Hindlimb muscle (tissue), 1 donor: ENCODE measurements at regions not wholly inside any gene's neighbourhood (a gene's known extent, or its start where the extent isn't known, plus 50 kb on each side); places are given as distances from the start of the nearest gene placed in this dataset.
A peak's percentile ranks its signal among the peaks of the same experiment; 100 is the strongest.
"Not testable (repeated sequence)": the region's sequence is repeated elsewhere in the genome, so short reads cannot be mapped to it uniquely, and the experiment has no call there.

Source experiments
- DNase-seq: peaks from one replicate; pipeline ENCODE4 v3.0.0-alpha.2; 2013

GRCh38 chr13:52929846-52930245, 81.4 kb upstream of the PCDH8 start:
- DNase-seq: no peak

GRCh38 chr13:52926971-52927370, 78.5 kb upstream of the PCDH8 start:
- DNase-seq: no peak

GRCh38 chr13:52925775-52926285, 77.4 kb upstream of the PCDH8 start:
- DNase-seq: no peak

DNA sequence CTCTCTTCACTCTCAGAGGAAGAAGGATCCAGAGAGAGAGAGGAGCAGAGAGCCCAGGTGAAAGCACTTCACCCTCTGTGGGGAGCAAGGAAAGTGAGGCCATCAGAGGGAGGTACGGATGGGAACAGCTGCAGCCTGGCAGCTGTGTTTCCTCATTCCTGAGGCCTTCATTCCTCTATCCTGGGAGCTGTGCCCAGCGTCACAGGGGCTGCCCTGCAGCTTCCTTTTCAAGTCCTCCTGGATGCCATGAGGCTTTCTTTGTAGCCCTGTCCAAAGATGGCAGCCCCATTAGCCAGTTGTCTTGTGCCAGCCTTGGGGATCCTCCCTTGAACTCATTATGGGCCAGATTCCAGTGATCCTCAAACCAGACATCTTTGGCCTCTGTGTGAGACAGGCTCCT, 76.8 kb upstream of the PCDH8 start:
- DNase-seq: no peak

DNA sequence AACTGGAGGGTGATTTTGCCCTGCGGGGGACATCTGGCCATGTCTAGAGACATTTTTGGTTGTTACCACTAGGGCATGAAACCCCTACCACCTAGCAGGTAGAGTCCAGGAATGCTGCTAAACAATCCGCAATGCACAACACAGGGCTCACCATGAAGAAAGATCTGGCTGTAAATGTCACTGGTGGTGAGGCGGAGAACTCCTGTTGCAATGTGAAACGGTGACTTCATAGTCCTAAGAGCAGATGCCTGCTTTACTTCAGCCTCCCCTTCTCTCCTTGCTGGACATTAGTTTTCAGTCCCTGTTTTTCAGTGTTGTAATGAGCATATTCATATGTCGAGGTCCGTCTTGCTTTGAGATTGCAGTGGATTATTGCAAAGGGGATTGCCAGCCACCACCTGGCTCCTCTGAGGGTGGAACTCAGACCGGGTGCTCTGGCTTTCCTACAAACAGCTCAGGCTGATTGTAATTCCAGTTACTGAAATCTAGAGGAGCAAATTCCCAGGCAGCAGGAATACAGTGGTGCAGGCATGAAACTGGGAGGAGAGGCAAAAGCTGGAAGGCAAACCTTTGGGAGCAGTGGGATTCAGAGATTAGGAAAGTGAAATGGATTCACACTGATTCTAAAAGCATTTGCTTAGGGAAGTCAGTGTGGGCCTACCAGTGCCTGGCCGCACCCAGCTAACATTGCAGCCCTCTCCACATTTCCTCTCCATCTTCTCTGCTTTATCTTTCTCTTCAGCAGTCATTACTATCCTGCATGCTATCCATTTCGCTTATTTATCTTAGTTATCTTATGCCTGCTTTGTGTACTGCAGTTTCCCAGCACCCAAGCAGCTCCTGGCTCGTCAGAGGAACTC, 76.1 kb upstream of the PCDH8 start:
- no peak for DNase-seq

DNA sequence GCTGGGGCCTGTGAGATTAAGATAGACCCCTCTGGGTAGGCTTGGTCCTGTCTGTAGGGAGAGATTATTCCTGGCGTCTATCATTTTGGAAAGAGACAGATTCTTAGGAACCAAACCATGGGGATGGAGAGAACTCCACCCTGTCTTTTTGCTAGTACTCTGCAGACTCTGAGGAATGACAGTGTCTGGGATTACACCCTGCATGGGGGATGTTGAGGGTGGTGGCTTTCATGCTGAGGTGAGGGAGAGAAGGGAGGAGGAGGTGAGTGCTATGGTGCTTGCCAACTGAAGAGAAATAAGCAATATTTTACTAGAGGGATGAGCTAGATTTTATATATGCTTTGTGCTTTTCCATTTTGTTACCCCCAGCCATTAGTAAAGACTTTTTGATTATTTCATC, 74.5 kb upstream of the PCDH8 start:
- no peak for DNase-seq

GRCh38 chr13:52921194-52921593, 72.8 kb upstream of the PCDH8 start:
- DNase-seq: peak; percentile 7

DNA sequence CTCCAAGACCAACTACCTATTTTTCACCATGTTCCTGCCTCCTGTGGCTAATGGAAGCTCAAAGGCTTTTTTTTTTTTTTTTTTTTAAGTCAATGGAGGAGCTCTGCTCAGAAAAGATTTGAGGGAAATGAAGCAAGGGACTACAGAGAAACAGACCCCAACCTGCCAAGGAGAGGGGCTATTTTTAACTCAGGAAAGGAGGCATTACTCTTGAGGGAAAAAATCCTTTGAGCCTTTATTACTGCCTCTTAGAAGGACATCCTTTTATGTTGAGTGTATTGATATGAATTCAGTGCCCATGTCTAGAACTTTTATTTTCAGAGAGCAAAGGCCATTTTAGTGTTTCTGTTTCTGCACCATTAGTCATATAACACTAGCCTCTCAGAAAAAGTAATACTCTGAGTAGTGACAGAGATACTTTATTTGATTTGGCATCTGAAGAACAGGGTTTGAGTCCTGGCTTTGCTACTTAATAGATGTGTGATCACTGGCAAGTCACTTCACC, 68.1 kb upstream of the PCDH8 start:
- DNase-seq: no peak

GRCh38 chr13:52911340-52911739, 62.9 kb upstream of the PCDH8 start:
- DNase-seq: no peak

DNA sequence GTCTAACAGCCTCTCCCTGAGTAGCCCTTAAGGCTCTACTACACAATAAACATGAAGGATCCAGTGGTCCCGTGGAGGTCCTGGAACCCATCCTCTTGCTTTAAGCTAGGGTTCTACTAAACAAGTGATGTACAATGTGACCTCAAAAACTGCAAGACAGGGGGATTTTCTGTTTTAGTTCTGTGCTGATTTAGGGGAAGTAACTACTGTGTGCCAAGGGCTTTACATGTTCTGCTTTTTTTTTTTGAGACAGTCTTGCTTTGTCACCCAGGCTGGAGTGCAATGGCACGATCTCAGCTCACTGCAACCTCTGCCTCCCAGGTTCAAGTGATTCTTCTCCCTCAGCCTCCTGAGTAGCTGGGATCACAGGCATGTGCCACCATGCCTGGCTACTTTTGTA, 61.9 kb upstream of the PCDH8 start:
- not testable (repeated sequence) for DNase-seq

- no peak for DNase-seq
Observed at GRCh38 chr13:52906122-52906903, 57.9 kb upstream of the PCDH8 start.

DNA sequence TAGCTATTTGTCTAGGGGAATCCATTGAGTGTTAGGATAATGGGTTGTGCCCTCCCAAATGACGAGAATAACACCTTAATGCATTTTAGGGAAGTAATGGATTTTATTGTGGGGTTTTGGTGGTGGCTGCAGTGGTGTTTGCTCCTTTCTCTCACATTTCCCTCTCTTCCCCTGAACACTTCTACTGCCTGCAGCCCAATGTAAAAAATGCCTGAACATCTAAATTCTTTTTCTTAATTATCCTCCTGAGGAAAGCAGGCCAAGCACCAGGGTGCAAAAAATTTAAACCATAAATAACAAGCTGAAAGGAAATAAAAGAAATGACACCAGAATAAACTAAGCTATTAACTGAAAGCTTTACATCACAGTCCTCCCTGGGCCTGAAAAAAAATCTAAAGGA, 57.3 kb upstream of the PCDH8 start:
- DNase-seq: no peak

GRCh38 chr13:52903320-52903719, 54.9 kb upstream of the PCDH8 start:
- DNase-seq: no peak

GRCh38 chr13:52899206-52899605, 50.8 kb upstream of the PCDH8 start:
- peak; percentile 11 for DNase-seq
